HG02870 (cell line): ENCODE measurements at regions not wholly inside any gene's neighbourhood (a gene's known extent, or its start where the extent isn't known, plus 50 kb on each side); places are given as distances from the start of the nearest gene placed in this dataset.
"Not testable (repeated sequence)": the region's sequence is repeated elsewhere in the genome, so short reads cannot be mapped to it uniquely, and the experiment has no call there.

Source experiments
- ATAC-seq: cut with Tn5 transposase; IDR thresholded peaks from one replicate; pipeline ENCODE4 v1.9.1; 2021; ENCODE audit warnings: mild to moderate bottlenecking, moderate library complexity; ENCODE audit not compliant: unreplicated experiment

DNA sequence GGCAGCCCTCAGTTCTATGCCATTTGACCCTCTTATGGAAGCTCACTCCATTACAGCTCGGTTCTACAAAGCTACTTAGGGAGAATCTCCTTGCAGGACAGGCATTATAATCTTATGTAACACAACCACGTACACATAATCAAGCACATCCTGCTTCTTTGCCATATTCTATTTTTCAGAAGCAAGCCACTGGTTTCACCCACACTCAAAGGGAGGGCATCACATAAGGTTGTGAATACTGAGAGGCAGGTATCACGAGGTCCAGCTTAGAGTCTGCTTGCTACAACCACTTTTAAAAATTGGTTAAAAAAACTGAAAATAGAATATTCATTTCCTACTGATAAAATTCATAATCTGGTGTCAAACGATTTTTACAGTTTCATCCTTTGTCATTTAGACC lies 589.2 kb downstream of the SLC16A7 start:
- no peak for ATAC-seq

DNA sequence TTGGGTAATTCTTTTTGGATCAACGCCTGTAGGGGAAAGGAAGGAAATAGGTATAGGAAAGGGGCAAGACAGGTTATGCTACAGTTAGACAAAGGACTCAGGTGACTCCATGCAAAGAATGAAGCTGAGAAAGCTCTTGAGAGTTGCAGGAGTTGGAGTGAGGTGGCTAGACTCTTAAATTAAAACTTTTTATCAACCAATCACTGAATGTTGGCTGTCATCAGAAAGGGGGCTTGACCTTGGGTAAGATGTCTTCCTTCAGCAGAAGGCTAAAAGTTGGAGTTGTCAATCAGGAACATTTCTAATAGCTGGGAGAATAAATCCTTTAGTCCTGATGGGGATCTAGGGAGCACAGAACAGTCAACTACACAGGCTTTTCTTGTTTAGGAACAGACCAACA lies 595.4 kb downstream of the SLC16A7 start:
- no peak for ATAC-seq

DNA sequence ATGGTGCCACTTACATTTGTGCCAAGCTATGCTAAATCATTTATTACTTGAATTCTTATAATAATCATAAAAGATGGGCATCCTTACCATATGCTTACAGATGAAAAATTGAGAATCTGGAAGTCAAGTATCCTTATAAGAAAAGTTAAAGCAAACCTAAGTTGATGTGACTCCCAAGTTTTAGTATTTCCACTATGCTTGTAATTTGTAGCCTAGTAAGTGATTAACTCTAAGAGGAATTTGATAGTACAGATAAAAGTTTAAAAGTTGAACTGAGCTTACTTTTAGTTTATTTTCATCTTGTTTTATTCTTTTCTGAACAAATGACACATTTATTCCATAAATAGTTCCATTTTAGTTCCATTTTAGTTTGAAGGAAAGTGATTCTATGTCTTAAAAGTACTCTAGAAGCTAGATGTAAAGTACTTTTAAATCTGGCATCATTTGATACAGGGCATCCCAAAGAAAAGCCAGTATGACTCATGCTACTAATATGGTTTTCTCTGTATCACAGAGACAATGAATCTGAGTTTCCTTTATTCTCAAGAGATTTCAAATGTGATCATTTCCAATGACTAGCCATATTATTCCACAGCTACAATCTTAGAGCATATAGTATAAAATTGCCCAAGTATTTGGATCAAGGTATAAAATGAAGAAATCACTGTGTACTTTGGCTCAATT lies 596.0 kb downstream of the SLC16A7 start:
- ATAC-seq: no peak

DNA sequence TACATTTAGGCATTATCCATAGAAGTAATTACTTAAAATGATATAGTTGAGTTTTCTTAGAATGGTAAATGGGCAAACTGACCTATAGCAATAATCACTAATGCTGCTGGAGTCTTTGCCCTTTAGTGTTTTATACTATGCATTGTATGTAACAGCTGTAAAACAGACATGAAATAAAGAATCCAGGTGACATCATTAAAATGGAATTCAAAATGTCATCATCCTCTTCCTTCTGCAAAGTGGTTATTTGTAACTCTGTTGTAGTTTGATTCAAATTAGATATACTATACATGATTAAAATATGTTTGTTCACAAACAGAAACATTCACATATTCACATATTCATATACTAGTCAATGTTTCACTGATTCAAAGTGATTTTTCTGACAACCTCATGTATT lies 598.8 kb downstream of the SLC16A7 start:
- no peak for ATAC-seq

DNA sequence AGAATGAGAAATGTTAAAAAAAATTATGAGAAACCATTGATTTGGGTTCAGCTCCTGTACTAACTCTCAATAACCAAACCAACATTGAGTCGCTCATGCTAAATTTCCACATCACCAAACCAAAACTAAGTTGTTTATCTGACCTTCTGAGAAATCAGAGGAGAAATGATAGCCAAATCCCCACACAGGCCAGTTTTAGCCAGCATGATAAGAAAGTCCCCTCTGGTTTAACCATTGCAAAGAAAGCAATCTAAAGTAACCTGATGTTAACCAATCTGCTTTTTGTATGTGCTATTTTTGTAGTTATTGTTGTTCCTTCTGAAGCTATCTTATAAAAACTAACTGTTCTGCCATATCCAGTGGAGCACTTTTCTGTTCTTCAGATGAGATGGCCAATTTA lies 599.7 kb downstream of the SLC16A7 start:
- no peak for ATAC-seq

DNA sequence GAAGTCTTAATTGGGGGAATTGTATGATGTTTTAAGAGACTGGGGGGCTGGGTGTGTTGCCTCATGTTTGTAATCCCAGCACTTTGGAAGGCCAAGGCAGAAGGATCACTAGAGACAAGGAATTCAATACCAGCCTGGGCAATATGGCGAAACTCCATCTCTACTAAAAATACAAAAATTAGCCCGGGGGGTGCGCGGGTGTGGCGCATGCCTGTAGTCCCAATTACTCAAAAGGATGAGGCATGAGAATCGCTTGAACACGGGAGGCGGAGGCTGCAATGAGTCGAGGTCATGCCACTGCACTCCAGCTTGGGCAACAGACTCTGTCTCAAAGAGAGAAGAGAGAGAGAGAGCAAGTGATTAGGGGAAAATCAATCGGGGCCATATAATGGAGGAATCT lies 600.5 kb downstream of the SLC16A7 start:
- no peak for ATAC-seq

DNA sequence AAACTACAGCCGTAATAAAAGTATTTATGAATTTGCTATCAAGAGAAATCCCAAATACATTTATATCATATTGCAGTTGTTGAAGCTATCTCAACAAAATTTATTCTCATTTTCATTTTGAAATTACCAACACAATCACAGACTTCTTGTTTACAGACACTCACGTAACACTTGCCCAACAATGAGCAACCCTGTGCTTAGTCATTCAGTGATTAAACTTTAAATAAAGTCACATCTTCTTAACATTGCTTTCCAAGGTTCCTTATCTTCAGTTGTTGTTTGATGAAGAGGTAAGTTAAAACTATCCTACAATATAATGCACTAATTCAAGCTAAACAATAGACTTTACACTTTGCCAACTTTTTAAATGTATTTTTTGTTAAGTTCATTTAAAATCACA lies 601.8 kb downstream of the SLC16A7 start:
- no peak for ATAC-seq

DNA sequence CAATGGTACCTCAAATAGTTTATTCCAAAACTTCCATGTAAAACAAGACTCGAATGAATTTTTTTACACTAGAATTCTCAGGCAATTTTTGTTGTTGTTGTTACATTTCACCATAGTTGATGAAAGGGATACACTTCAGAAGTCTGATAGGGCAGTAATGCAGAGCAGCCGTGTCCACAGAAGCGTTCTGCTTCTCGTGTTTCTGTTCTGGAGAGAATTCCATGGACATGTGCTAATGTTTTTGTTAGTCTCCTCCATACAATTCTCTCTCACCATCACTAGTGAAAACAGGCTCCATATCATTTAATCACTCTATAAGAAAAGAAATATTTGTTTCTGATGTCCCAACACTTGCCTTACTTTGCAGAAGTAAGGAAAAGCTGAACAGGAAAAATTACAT lies 606.1 kb downstream of the SLC16A7 start:
- no peak for ATAC-seq

DNA sequence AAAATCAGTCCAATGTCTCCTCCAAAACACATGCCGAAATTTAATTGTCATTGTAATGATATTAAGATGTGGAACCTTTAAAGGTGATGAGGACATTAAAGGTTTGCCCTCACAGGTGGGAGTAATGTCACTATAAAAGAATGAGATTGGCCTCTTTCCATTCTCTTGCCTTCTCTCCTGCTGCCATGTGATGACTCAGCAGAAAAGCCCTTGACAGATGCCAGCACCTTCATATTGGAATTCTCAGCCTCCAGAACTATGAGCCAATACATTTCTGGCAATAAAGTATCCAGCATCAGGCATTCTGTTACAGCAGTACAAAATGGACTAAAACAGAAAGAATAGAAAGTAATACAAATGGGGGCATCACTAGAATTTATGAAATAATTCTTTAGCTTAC lies 609.7 kb downstream of the SLC16A7 start:
- ATAC-seq: no peak

DNA sequence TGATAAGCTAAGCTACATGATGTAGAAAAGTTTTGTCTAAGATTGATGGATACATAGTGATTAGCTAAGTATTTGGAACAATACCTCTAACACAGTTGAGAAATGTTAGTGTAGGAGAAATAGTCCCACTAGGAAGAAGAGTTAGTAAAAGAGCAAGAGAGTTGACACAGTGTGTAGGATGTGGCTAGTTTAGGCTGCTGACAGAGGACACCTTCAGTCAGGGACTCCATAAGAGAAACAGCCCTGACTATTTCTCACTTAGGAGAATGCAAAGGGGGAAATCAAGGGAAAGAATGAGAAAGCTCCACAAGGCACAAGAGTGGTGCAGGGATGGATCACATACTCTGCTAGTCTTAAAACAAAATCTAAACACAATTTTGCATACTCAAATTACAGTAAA lies 613.7 kb downstream of the SLC16A7 start:
- no peak for ATAC-seq

DNA sequence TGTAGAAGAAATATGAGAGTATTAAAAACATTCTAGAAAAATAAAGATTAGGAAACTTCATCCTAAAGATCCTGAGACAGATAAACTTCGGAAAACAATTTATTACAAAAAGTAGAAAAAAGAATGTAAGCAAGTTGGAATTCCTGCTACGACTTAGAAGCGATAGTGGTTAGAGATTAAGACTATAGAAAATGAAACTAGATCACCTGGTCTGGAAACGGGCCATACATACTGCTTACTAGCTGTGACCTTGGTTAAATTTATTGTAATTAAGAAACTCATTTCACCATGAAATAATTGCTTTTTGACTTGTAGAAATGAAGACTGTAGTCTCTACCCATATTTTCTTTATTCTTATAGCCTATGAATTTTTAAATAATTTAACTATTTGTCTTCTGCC lies 614.1 kb downstream of the SLC16A7 start:
- no peak for ATAC-seq

DNA sequence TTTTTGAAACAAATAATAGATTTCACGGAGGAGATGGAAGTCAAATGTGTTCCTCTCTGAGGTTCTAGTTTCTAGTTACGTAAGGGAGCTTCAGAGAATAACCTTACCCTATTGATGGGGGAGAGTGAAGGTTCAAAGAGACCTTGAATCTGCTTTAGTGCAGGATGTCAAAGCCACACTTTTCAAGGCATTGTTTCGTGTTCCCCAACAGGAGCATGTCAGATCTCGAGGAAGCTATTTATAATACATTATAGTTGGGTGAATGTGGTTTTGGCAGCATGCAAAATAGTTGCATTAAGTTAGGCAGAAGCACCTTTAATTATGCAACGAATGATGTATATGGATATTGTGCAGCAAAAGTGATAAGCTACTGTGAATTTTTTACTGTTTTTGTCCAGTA lies 614.9 kb downstream of the SLC16A7 start:
- ATAC-seq: no peak

DNA sequence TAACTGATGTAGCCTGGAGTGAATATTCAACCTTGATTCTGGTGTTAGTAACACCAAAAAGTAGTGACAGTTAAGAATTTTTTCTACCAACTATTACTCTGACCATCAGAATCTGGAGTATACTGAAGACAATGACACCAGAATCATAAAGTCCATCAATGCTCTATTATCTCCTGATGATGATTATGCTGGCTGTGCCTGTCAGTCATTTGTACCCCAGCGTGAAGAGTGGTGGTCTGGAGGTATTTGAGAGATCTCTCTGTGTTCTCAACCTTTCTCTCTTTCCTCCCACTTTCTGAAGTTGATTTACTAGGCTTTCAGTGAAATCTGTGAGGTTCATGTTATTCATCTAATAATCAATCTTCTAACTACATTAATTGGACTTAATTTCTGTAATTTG lies 615.4 kb downstream of the SLC16A7 start:
- ATAC-seq: no peak

DNA sequence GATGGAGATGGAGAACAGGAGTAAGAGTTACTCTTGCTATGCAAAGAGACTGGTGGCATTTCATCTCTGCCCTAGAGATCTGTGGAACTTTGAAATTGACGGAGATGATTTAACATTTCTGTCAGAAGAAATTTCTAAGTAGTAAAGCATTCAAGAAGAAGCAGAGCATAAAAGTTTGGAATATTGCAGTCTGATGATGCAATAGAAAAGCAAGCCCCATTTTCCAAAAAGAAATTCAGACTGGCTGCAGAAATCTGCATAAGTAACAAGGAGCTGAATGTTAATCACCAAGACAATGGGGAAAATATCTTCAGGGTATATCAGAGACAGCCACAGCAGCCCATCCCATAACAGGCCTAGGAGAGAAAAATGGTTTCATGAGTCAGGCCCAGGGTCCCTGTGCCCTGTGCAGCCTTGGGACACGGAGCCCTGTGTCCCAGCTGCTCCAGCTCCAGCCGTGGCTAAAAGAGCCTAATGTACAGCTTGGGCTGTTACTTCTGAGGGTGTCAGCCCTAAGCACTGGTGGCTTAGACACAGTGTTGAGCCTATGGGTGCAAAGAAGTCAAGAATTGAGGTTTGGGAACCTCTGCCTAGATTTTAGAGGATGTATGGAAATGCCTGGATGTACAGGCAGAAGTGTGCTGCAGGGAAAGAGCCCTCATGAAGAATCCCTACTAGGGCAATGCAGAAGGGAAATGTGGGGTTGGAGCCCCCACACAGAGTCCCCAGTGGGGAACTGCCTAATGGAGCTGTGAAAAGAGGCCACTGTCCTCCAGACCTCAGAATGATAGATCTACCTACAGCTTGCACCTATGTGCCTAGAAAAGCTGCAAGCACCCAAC lies 616.6 kb downstream of the SLC16A7 start:
- ATAC-seq: no peak

DNA sequence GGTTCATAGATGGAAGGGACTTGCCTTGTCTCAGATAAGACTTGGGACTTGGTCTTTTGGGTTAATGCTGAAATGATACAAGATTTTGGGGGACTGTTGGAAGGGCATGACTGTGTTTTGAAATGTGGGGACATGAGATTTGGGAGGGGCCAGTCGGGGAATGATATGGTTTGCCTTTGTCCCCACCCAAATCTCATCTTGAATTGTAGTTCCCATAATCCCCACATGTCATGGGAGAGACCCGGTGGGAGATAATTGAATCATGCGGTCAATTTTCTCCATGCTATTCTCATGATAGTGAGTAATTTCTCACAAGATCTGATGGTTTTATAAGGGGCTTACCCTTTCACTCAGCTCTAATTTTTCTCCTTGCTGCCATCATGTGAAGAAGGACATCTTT lies 617.4 kb downstream of the SLC16A7 start:
- not testable (repeated sequence) for ATAC-seq

DNA sequence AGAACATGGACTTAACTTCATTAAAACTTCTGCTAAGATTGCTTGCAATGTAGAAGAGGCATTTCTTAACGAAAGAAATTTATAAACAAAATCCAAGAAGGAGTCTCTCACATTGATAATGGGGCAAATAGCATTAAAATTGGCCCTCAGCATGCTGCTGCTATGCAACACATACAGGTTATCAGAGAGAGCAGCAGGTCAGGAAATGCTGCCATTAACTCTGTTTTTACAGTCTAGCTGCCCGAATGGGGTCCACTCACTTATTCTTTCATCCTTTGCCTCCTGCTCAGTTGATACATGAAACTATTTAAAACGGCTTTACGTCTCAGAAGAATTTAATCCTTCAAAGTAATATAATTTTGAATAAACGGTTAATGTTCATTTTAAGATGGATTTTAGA lies 620.4 kb downstream of the SLC16A7 start:
- no peak for ATAC-seq

DNA sequence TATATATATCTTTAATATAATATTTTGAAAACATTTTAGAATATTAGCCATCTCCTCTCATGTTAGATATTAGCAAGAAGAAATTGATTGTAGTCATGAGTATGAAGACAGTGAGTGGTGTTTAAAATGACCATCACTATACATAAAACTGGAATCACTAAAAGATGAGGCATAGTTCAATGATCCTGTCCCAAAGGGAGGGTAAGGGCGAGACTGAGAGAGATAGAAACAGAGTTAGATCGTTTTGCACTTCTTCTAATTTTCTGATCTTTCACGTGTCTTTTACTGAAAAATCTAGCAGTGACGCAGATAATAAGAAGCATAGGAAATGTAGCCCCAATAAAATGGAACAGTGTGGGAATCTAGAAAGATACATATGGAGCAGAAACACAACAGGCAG lies 627.4 kb downstream of the SLC16A7 start:
- ATAC-seq: no peak

DNA sequence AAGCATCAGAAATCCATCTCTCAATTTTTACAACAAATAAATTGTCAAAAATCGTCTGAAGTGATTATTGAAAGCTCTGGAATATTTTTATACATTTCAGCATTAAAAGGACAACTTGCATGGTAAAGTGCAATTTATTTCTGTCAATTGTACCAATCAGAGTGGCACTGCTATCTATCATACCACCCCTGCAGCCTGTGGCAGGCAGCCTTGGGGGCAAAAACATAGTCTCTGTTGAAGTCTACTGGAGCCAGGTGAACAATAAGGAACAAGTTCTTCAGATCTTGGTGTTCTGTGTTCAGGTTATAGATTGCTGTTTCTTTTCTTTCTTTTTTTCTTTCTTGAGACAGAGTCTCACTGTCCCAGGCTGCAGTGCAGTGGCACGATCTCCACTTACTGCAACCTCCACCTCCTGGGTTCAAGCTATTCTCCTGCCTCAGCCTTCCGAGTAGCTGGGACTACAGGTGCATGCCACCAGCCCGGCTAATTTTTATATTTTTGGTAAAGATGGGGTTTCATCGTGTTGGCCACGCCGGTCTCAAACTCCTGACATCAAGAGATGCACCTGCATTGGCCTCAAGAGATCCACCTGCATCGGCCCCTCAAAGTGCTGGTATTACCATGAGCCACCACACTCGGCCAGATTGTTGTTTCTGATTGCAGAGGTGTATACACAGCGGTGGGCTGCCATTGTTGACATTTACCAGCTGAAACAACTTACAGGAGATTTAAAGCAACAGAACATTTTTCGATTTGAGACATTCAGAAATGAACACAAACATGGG lies 629.6 kb downstream of the SLC16A7 start:
- ATAC-seq: no peak

DNA sequence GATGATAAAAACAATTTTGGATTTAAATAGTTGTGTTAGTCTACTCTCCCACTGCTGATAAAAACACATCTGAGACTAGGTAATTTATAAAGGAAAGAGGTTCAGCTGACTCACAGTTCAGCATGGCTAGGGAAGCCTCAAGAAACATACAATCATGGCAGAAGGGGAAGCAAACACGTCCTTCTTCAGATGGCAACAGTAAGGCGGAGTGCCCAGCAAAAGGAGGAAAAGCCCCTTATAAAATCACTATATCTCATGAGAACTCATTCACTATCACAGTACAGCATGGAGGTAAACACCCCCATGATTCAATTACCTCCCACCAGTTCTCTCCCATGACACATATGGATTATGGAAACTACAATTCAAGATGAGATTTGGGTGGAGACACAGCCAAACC lies 632.1 kb downstream of the SLC16A7 start:
- no peak for ATAC-seq

DNA sequence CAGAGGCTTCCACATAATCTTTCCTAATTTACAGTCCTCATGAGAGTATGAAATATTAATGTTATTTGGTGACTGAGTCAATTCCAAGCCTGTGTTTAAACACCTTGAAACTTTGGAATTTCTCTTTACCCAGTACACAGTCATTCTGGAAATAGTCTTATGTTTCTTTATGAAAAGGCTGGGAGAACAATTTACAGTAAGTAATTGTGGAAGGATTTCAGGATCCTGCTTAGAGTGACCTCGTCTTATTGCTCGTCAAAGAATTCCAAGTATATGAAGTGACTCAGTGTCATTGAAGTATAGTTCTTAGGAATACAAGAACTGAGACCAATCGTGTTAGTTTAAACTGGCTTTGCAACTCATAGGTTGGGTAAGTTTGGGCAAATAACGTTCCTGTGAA lies 634.2 kb downstream of the SLC16A7 start:
- no peak for ATAC-seq

DNA sequence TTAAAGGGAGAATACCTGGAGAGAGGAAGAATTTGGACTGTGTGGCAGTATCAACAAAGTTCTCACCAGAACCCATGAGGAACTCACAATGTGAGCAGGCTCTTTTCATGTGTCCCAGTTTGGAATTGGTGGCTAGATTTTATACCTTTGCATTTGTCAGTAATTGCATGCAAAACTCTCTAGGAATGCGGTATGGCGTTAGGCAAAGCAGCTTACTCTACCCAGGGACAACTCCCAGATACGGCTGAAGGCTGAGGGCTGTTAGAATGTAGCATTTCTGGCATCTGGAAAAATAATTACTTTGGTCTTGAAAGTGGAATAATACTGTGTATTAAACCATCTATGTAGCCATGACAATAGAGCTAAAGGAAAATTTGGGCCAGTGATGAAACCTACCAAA lies 635.5 kb downstream of the SLC16A7 start:
- no peak for ATAC-seq
